Esophagus (tissue), 2 donors: ENCODE measurements at regions not wholly inside any gene's neighbourhood (a gene's known extent, or its start where the extent isn't known, plus 50 kb on each side); places are given as distances from the start of the nearest gene placed in this dataset.
"Not testable (repeated sequence)": the region's sequence is repeated elsewhere in the genome, so short reads cannot be mapped to it uniquely, and the experiment has no call there.

Experiments
- H3K27ac ChIP-seq, 2 donors: one replicate each; pipeline ENCODE4 v1.5.1; 2013; ENCODE audit warnings: low read depth in 2 of 2, mild to moderate bottlenecking in 2 of 2, inconsistent platforms in 1 of 2, low read length in 1 of 2, moderate library complexity in 1 of 2
- H3K27me3 ChIP-seq, 2 donors: one replicate each; pipeline ENCODE4 v1.6.1; 2013; ENCODE audit warnings: low read length in 2 of 2, control low read depth in 1 of 2, mild to moderate bottlenecking in 1 of 2; ENCODE audit not compliant: insufficient read depth in 2 of 2, control insufficient read depth in 1 of 2
- H3K36me3 ChIP-seq, 2 donors: one replicate each; pipeline ENCODE4 v1.6.1; 2013; ENCODE audit warnings: low read length in 1 of 2; ENCODE audit not compliant: control insufficient read depth in 2 of 2, insufficient read depth in 2 of 2
- H3K4me1 ChIP-seq, 2 donors: one replicate each; pipeline ENCODE4 v1.6.1; 2013; ENCODE audit warnings: low read length in 1 of 2; ENCODE audit not compliant: control insufficient read depth in 2 of 2, insufficient read depth in 2 of 2
- H3K4me3 ChIP-seq, 2 donors: one replicate each; pipeline ENCODE4 v1.5.1; 2013; ENCODE audit warnings: low read length in 2 of 2, mild to moderate bottlenecking in 2 of 2, low read depth in 1 of 2, moderate library complexity in 1 of 2
- H3K9me3 ChIP-seq, 2 donors: one replicate each; pipeline ENCODE4 v1.6.1; 2013; ENCODE audit warnings: mild to moderate bottlenecking in 2 of 2, low read depth in 1 of 2, low read length in 1 of 2, moderate library complexity in 1 of 2; ENCODE audit not compliant: control insufficient read depth in 2 of 2, insufficient read depth in 1 of 2
- WGBS, 2 donors: extraction: QIAGEN DNeasy Blood & Tissue Kit; methylation state at CpG; one replicate each; pipeline ENCODE4 v1.1.7; 2013; 5-methylcytosine and 5-hydroxymethylcytosine counted together
- donor health status: healthy with polysubstance abuse.
- donor health status: Bipolar disorder and iron deficiency.

DNA sequence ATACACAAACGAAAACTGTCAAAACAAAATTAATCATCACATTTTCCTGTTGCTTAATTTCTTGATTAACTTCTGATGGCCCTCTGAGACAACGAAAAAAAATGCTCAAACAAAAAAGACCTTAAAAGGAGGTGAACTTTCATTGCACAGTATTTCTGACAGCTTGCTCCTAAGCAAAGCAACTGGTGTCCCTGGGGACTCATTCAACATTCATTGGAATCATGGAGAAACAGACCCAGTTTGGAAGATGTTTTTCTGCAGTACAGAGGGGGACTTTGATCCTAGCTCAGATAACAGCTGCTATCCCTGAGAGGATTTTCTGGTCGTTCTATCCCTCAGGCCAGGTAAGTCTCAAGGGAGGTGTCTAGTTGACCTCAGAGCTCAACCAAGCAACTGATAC is 378.7 kb upstream of the ATP11B start:
- Histone ChIP-seq H3K9me3 (no peaks in the 10 kb centered on the region), H3K36me3 (no peaks in the 10 kb centered on the region), H3K27ac (no peak overlapping the region), H3K4me3 (no peak overlapping the region), H3K4me1 (peaks cover 4 to 5% of the 10 kb centered on the region in 2 donors), H3K27me3 (no peaks in the 10 kb centered on the region)
- WGBS, 2 donors: 39 to 49% methylated on average over 3 of the region's 3 CpGs

DNA sequence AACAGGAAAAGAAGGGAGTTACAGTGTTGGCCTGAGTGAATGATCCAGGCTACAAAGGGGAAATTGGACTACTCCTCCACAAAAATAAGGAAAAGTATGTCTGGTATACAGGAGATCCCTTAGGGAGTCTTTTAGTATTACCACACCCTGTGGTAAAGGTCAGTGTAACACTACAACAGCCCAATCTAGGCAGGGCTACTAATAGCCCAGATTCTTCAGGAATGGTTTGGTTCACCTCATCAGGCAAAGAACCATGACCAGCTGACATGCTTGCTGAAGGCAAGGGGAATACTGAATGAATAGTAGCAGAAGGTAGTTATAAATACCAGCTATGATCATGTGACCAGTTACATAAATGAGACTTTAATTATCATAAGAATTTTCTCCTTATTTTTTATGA is 372.6 kb upstream of the ATP11B start:
- H3K36me3 ChIP-seq: no peaks in the 10 kb centered on the region
- H3K27ac ChIP-seq: no peak overlapping the region
- H3K27me3 ChIP-seq: no peaks in the 10 kb centered on the region
- no peaks in the 10 kb centered on the region for H3K4me1 ChIP-seq
- no peaks in the 10 kb centered on the region for H3K9me3 ChIP-seq
- H3K4me3 ChIP-seq: no peak overlapping the region

DNA sequence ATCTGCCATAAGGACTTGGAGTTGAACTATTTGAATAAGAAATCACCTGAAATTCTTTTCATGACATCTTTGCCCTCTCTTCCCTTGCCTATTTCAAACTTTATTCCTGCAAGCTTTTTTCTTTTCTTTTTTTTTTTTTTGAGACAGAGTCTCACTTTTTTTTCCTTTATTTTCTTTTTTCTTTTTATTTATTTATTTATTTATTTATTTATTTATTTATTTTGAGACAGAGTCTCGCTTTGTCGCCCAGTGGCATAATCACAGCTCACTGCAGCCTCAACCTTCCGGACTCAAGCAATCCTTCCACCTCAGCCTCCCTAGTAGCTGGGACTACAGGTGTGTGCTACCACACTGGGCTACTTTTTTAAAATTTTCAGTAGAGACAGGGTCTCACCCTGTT is 369.3 kb upstream of the ATP11B start:
- Histone ChIP-seq H3K27me3 (no peaks in the 10 kb centered on the region), H3K27ac (no peak overlapping the region), H3K4me1 (no peaks in the 10 kb centered on the region), H3K4me3 (no peak overlapping the region), H3K36me3 (no peaks in the 10 kb centered on the region), H3K9me3 (no peaks in the 10 kb centered on the region)
- 93 to 95% methylated on average over 3 of the region's 3 CpGs for WGBS, 2 donors

DNA sequence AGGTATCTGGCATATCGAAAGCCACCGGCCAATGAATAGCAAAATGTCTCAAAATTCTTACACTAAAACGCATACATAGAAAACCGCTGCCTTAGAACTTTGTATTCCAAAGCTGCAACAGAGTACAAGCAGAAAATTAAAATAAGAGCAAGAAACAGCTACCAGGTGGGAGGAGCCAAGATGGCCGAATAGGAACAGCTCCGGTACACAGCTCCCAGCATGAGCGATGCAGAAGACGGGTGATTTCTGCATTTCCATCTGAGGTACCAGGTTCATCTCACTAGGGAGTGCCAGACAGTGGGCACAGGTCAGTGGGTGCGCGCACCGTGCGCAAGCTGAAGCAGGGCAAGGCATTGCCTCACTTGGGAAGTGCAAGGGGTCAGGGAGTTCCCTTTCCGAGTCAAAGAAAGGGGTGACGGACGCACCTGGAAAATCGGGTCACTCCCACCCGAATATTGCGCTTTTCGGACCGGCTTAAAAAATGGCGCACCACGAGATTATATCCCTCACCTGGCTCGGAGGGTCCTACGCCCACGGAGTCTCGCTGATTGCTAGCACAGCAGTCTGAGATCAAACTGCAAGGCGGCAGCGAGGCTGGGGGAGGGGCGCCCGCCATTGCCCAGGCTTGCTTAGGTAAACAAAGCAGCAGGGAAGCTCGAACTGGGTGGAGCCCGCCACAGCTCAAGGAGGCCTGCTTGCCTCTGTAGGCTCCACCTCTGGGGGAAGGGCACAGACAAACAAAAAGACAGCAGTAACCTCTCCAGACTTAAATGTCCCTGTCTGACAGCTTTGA is 367.2 kb upstream of the ATP11B start:
- not testable (repeated sequence) for H3K27ac ChIP-seq, H3K27me3 ChIP-seq, H3K36me3 ChIP-seq, H3K9me3 ChIP-seq, H3K4me1 ChIP-seq, H3K4me3 ChIP-seq
- WGBS, 2 donors: 80 to 81% methylated on average over 21 to 30 of the region's 32 CpGs

GRCh38 chr3:182431972-182432371 is 361.3 kb upstream of the ATP11B start:
- WGBS, 2 donors: 92 to 95% methylated on average over 4 to 6 of the region's 6 CpGs
- not testable (repeated sequence) for H3K4me3 ChIP-seq, H3K9me3 ChIP-seq, H3K4me1 ChIP-seq, H3K36me3 ChIP-seq, H3K27me3 ChIP-seq, H3K27ac ChIP-seq

DNA sequence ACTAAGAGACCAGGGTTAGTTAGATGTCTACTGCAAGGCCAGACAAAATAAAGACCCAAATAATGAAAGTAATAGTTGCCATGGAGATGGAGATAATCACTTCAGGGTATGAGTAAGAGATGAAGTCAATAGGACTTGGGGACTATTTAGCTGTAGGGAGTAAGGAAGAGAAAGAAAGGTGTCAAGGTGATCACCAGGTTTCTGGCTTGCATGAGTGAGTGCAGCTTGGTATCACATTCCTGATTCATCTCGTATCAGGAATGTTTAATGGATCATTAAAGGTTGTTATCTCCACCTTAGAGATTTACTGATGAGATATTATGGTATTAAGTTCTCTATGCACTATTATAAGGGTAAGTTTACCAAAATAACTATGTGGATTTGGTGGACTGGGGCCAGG is 357.4 kb upstream of the ATP11B start:
- Histone ChIP-seq H3K27ac (no peak overlapping the region), H3K9me3 (no peaks in the 10 kb centered on the region), H3K4me1 (no peaks in the 10 kb centered on the region), H3K4me3 (no peak overlapping the region), H3K36me3 (no peaks in the 10 kb centered on the region), H3K27me3 (no peaks in the 10 kb centered on the region)
- 42 to 60% methylated on average over 1 of the region's 1 CpG for whole genome bisulfite sequencing, 2 donors

DNA sequence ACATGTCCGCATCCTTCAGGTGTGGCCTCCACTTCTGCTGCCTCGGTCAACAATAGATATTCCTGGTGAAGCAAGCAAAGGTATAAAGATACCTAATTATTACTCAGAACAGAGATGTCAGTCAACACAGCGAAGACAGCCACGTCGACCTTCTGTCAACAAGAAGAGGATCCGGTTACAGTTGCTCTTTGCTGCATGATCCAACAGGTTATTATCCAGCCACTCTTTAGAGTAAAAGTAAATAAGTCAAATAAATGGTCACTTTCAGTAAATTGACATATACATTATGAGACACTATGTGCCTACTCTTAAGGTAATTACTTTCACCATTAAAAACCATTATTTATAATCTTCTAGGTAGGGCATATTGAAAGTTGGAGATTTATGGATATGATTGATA is 356.8 kb upstream of the ATP11B start:
- no peaks in the 10 kb centered on the region for H3K9me3 ChIP-seq
- H3K4me1 ChIP-seq: no peaks in the 10 kb centered on the region
- 77 to 80% methylated on average over 6 of the region's 6 CpGs for WGBS, 2 donors
- no peaks in the 10 kb centered on the region for H3K27me3 ChIP-seq
- no peak overlapping the region for H3K27ac ChIP-seq
- H3K4me3 ChIP-seq: no peak overlapping the region
- no peaks in the 10 kb centered on the region for H3K36me3 ChIP-seq

GRCh38 chr3:182438398-182438797 is 354.9 kb upstream of the ATP11B start:
- no peak overlapping the region for H3K27ac ChIP-seq
- no peak overlapping the region for H3K4me3 ChIP-seq
- no peaks in the 10 kb centered on the region for H3K36me3 ChIP-seq
- no peaks in the 10 kb centered on the region for H3K9me3 ChIP-seq
- WGBS, 2 donors: 55 to 72% methylated on average over 1 of the region's 1 CpG
- H3K27me3 ChIP-seq: no peaks in the 10 kb centered on the region
- H3K4me1 ChIP-seq: no peaks in the 10 kb centered on the region

DNA sequence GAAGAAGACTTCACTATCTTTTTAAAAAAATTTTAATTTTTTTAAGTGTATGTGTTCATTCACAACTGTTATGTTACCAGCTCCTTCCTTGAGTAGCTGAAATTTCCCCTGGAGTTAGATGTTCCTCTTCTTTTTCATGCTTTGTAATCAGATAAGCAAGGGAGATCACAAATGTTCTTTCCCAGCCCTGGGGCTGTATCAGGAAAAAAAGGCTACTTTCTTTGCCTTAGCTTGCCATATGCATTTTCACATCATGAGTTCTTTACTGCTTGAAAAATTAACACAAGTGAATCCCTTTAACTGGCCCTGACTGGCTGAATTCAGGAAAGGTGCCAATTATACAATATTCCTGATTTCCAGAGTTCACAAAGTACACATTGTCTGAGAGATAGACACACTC is 353.2 kb upstream of the ATP11B start:
- no peaks in the 10 kb centered on the region for H3K36me3 ChIP-seq
- H3K4me3 ChIP-seq: no peak overlapping the region
- H3K27ac ChIP-seq: no peak overlapping the region
- H3K4me1 ChIP-seq: no peaks in the 10 kb centered on the region
- H3K27me3 ChIP-seq: no peaks in the 10 kb centered on the region
- H3K9me3 ChIP-seq: no peaks in the 10 kb centered on the region

DNA sequence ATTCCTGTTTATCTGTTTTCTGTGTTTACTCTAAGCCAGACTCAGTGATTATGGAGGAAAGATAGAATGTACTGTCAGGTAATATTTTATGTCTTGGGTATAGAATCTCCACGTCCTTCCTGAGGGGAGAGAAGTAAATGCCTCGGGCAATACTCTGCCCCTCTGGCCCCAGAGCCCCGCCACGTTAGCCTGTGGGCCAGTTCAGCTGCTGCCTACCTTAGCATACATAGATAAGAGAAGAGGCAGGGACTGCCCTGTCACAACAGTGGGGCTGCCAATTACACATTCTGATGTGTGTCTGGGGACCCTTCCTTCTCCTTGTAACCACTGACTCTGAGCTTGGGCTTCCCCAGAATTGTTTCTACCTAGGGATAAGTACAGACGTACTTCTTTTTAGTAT is 347.7 kb upstream of the ATP11B start:
- 62 to 76% methylated on average over 5 of the region's 5 CpGs for WGBS, 2 donors
- Histone ChIP-seq H3K27ac (no peak overlapping the region), H3K4me3 (no peak overlapping the region), H3K9me3 (no peaks in the 10 kb centered on the region), H3K36me3 (no peaks in the 10 kb centered on the region), H3K27me3 (no peaks in the 10 kb centered on the region), H3K4me1 (no peaks in the 10 kb centered on the region)
